ENCODE measurements at regions not wholly inside any gene's neighbourhood (a gene's known extent, or its start where the extent isn't known, plus 50 kb on each side); places are given as distances from the start of the nearest gene placed in this dataset.

- Histone ChIP-seq H4K20me1 (ENCODE audit: low read length) (no peaks in the 10 kb centered on the region), H3F3A (ENCODE audit: low read length, unreplicated experiment) (no peaks in the 10 kb centered on the region), H3K4me3 (ENCODE audit: low read length) (no peak overlapping the region), H3K4me1 (ENCODE audit: insufficient read depth, low read length) (no peaks in the 10 kb centered on the region), H3K9me2 (replicated peaks; ENCODE audit: low read length) (no peaks in the 10 kb centered on the region), H3K27ac (ENCODE audit: low read length) (no peak overlapping the region), H3K9ac (ENCODE audit: low read length) (no peak overlapping the region), H3K4me2 (ENCODE audit: low read length) (no peak overlapping the region), H2AFZ (ENCODE audit: low read length) (no peak overlapping the region), H3K27me3 (ENCODE audit: low read length) (no peaks in the 10 kb centered on the region), H3K79me2 (ENCODE audit: low read length) (no peaks in the 10 kb centered on the region), H3K9me3 (ENCODE audit: low read length) (no peaks in the 10 kb centered on the region), H3K36me3 (ENCODE audit: low read depth, low read length) (no peaks in the 10 kb centered on the region)
- ChIA-PET POLR2A (ENCODE audit: unreplicated experiment) (no interaction called here), CTCF (interaction anchor here (0.6 kb wide), 1 partner anchor 1052 kb away, joined by 6 read pairs; no protein-coding TSS in a partner anchor)
- intact Hi-C loops (cut with micrococcal nuclease), result loop anchor here (5.0 kb wide), 3 partner anchors 37 to 182 kb away; no protein-coding TSS in a partner anchor
- TF ChIP-seq EZH2 (IDR thresholded peaks at IDR 0.05; ENCODE audit: low read length, unreplicated experiment), result no peak
- TF ChIP-seq, protein P1, sequence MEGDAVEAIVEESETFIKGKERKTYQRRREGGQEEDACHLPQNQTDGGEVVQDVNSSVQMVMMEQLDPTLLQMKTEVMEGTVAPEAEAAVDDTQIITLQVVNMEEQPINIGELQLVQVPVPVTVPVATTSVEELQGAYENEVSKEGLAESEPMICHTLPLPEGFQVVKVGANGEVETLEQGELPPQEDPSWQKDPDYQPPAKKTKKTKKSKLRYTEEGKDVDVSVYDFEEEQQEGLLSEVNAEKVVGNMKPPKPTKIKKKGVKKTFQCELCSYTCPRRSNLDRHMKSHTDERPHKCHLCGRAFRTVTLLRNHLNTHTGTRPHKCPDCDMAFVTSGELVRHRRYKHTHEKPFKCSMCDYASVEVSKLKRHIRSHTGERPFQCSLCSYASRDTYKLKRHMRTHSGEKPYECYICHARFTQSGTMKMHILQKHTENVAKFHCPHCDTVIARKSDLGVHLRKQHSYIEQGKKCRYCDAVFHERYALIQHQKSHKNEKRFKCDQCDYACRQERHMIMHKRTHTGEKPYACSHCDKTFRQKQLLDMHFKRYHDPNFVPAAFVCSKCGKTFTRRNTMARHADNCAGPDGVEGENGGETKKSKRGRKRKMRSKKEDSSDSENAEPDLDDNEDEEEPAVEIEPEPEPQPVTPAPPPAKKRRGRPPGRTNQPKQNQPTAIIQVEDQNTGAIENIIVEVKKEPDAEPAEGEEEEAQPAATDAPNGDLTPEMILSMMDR (conservative IDR thresholded peaks at IDR 0.05; ENCODE audit: low read depth, low read length), result no peak
- no peak for TF ChIP-seq EZH2phosphoT487 (IDR thresholded peaks at IDR 0.05; ENCODE audit: borderline replicate concordance, low read length)
- ATAC-seq, result no peak
- BruUV-seq (replicated peaks), result no TSS peak
- no peak for DNase-seq
Observed at GRCh38 chr18:8984131-8984721, 118.3 kb upstream of the NDUFV2 start.

- no peaks in the 10 kb centered on the region for H3K36me3 ChIP-seq (ENCODE audit: low read depth, low read length)
- DNase-seq (no peak), ATAC-seq (no peak)
- CTCF ChIA-PET, result interaction anchor here (0.8 to 2.2 kb wide), 2 partner anchors 30 to 291 kb away, joined by 4 to 9 read pairs; no protein-coding TSS in a partner anchor
- H3K79me2 ChIP-seq (ENCODE audit: low read length), result no peaks in the 10 kb centered on the region
- H3K9me2 ChIP-seq (replicated peaks; ENCODE audit: low read length), result no peaks in the 10 kb centered on the region
- no peaks in the 10 kb centered on the region for H4K20me1 ChIP-seq (ENCODE audit: low read length)
- no peaks in the 10 kb centered on the region for H3F3A ChIP-seq (ENCODE audit: low read length, unreplicated experiment)
- no peak overlapping the region for H2AFZ ChIP-seq (ENCODE audit: low read length)
- no peak overlapping the region for H3K4me2 ChIP-seq (ENCODE audit: low read length)
- intact Hi-C loops (cut with micrococcal nuclease), result loop anchor here (5.0 kb wide), 1 partner anchor 160 kb away; no protein-coding TSS in a partner anchor
- H3K4me3 ChIP-seq (ENCODE audit: low read length), result no peak overlapping the region
- H3K9ac ChIP-seq (ENCODE audit: low read length), result no peak overlapping the region
- BruUV-seq (replicated peaks), result no TSS peak
- H3K27me3 ChIP-seq (ENCODE audit: low read length), result no peaks in the 10 kb centered on the region
- H3K9me3 ChIP-seq (ENCODE audit: low read length), result no peaks in the 10 kb centered on the region
- POLR2A ChIA-PET (ENCODE audit: unreplicated experiment), result no interaction called here
- TF ChIP-seq, protein P1 (conservative IDR thresholded peaks at IDR 0.05; ENCODE audit: low read depth, low read length), result no peak
- TF ChIP-seq EZH2 (IDR thresholded peaks at IDR 0.05; ENCODE audit: low read length, unreplicated experiment), result no peak
- TF ChIP-seq EZH2phosphoT487 (IDR thresholded peaks at IDR 0.05; ENCODE audit: borderline replicate concordance, low read length), result no peak
- no peaks in the 10 kb centered on the region for H3K4me1 ChIP-seq (ENCODE audit: insufficient read depth, low read length)
- H3K27ac ChIP-seq (ENCODE audit: low read length), result no peak overlapping the region
Observed at GRCh38 chr18:8987241-8987640, 115.3 kb upstream of the NDUFV2 start.

GRCh38 chr18:8988260-8988871, 114.1 kb upstream of the NDUFV2 start:
- Histone ChIP-seq H3K4me3 (ENCODE audit: low read length) (no peak overlapping the region), H3K4me1 (ENCODE audit: insufficient read depth, low read length) (no peaks in the 10 kb centered on the region), H3K9ac (ENCODE audit: low read length) (no peak overlapping the region), H4K20me1 (ENCODE audit: low read length) (no peaks in the 10 kb centered on the region), H3K27ac (ENCODE audit: low read length) (no peak overlapping the region), H3K36me3 (ENCODE audit: low read depth, low read length) (no peaks in the 10 kb centered on the region), H3K9me2 (replicated peaks; ENCODE audit: low read length) (no peaks in the 10 kb centered on the region), H2AFZ (ENCODE audit: low read length) (no peak overlapping the region), H3F3A (ENCODE audit: low read length, unreplicated experiment) (no peaks in the 10 kb centered on the region), H3K9me3 (ENCODE audit: low read length) (no peaks in the 10 kb centered on the region), H3K4me2 (ENCODE audit: low read length) (no peak overlapping the region), H3K79me2 (ENCODE audit: low read length) (no peaks in the 10 kb centered on the region), H3K27me3 (ENCODE audit: low read length) (no peaks in the 10 kb centered on the region)
- no TSS peak for BruUV-seq (replicated peaks)
- DNase-seq (peak; percentile 81), ATAC-seq (peak; percentile 95)
- TF ChIP-seq EZH2phosphoT487 (IDR thresholded peaks at IDR 0.05; ENCODE audit: borderline replicate concordance, low read length), result no peak
- TF ChIP-seq EZH2 (IDR thresholded peaks at IDR 0.05; ENCODE audit: low read length, unreplicated experiment), result no peak
- TF ChIP-seq, protein P1 (conservative IDR thresholded peaks at IDR 0.05; ENCODE audit: low read depth, low read length), result peak; percentile 94
- ChIA-PET CTCF (interaction anchor here (0.7 to 2.2 kb wide), 7 partner anchors 29 to 334 kb away, joined by 3 to 9 read pairs (median 5); no protein-coding TSS in a partner anchor), POLR2A (ENCODE audit: unreplicated experiment) (interaction anchor here (0.6 kb wide), 1 partner anchor 319 kb away, joined by 3 read pairs; no protein-coding TSS in a partner anchor)
- intact Hi-C loops (cut with micrococcal nuclease), result loop anchor here (1.0 to 5.0 kb wide), 4 partner anchors 67 to 334 kb away; no protein-coding TSS in a partner anchor

All from PC-3 (cell line).